GM12878 (cell line): ENCODE measurements at regions not wholly inside any gene's neighbourhood (a gene's known extent, or its start where the extent isn't known, plus 50 kb on each side); places are given as distances from the start of the nearest gene placed in this dataset.

Experiments
- ATAC-seq: fragments of 200-7000 bp; cut with Tn5 transposase; 3 replicates; pipeline ENCODE4 v1.9.1; 2020; ENCODE audit warnings: mild to moderate bottlenecking, moderate library complexity
- BruUV-seq: library from RNA; stranded (reverse); fragments of 400-500 nt; replicated peaks from 2 replicates; lab custom pipeline; 2021; lab: Mats Ljungman, UMichigan
- CTCF ChIA-PET: fragments of 300-600 bp; sonication (Branson Sonifier 250); formaldehyde crosslinking; extraction: SDS; loops from one replicate; lab custom pipeline; 2021; ENCODE audit warnings: inconsistent platforms; lab: Yijun Ruan, JAX
- POLR2A ChIA-PET: fragments of 350-600 bp; formaldehyde crosslinking; extraction: SDS; loops from one replicate; lab custom pipeline; 2021; ENCODE audit warnings: inconsistent platforms; lab: Charles Lee
- RAD21 ChIA-PET: fragments of 300-600 bp; sonication (Branson Sonifier 250); formaldehyde crosslinking; loops from one replicate; lab custom pipeline; 2023; ENCODE audit warnings: antibody characterized with exemption; ENCODE audit not compliant: unreplicated experiment; lab: Charles Lee
- SMC1A ChIA-PET: fragments of 300-600 bp; sonication (Branson Sonifier 250); formaldehyde crosslinking; loops from one replicate; lab custom pipeline; 2023; ENCODE audit not compliant: unreplicated experiment, uncharacterized antibody; lab: Charles Lee
- DNase-seq: peaks from one replicate; pipeline ENCODE4 v3.0.0-alpha.2; 2011; ENCODE audit warnings: low read depth, low spot score
- FAIRE-seq: peaks from 3 replicates; lab custom pipeline; 2011; peaks lifted over from hg19 to GRCh38; lab: Jason Lieb, UNC
- H2AFZ ChIP-seq: 2 replicates; pipeline ENCODE4 v1.6.0; 2011; ENCODE audit warnings: low read depth, low read length, control low read depth; ENCODE audit not compliant: control insufficient read depth
- H3K27ac ChIP-seq: 2 replicates; pipeline ENCODE4 v1.5.1; 2011; ENCODE audit warnings: control low read depth; ENCODE audit not compliant: control insufficient read depth, insufficient read depth
- H3K27me3 ChIP-seq, 2 experiments: replicated peaks in 1 of 2; 2 replicates each; pipeline versions ENCODE4 v1.6.0 to v1.6.1; 2011; ENCODE audit warnings: low read length in 1 of 2; ENCODE audit not compliant: control insufficient read depth in 2 of 2, insufficient read depth in 2 of 2
- H3K36me3 ChIP-seq, 2 experiments: 2 replicates each; pipeline ENCODE4 v1.5.1; 2011; ENCODE audit warnings: low read length in 1 of 2; ENCODE audit not compliant: control insufficient read depth in 2 of 2, insufficient read depth in 2 of 2
- H3K4me1 ChIP-seq: 2 replicates; pipeline ENCODE4 v1.6.1; 2011; ENCODE audit warnings: mild to moderate bottlenecking, low read length, moderate library complexity, mixed read lengths; ENCODE audit not compliant: control insufficient read depth, insufficient read depth
- H3K4me2 ChIP-seq: 2 replicates; pipeline ENCODE4 v1.6.0; 2011; ENCODE audit warnings: control low read depth; ENCODE audit not compliant: control insufficient read depth, insufficient read depth
- H3K4me3 ChIP-seq: fragments of 200-600 bp; sonication (generic); 2 replicates; pipeline ENCODE4 v1.5.1; 2016
- H3K79me2 ChIP-seq: 2 replicates; pipeline ENCODE4 v1.6.0; 2011; ENCODE audit warnings: low read length; ENCODE audit not compliant: control insufficient read depth, insufficient read depth
- H3K9ac ChIP-seq: 2 replicates; pipeline ENCODE4 v1.8.0; 2011; ENCODE audit warnings: low read length, control low read depth, mixed read lengths; ENCODE audit not compliant: control insufficient read depth, insufficient read depth
- H3K9me3 ChIP-seq: replicated peaks from 3 replicates; pipeline ENCODE4 v1.5.1; 2011; ENCODE audit warnings: mild to moderate bottlenecking, low read length; ENCODE audit not compliant: control insufficient read depth, insufficient read depth
- H4K20me1 ChIP-seq: 2 replicates; pipeline ENCODE4 v1.6.0; 2011; ENCODE audit not compliant: control insufficient read depth, insufficient read depth
- ATF2 ChIP-seq: IDR thresholded peaks from 2 replicates; pipeline ENCODE4 v1.6.1; 2012; ENCODE audit warnings: low read length, inconsistent platforms
- E4F1 ChIP-seq: fragments of 450-650 bp; IDR thresholded peaks from 2 replicates; pipeline ENCODE4 v1.6.1; 2018; ENCODE audit warnings: borderline replicate concordance, mild to moderate bottlenecking; ENCODE audit not compliant: partially characterized antibody
- EED ChIP-seq: sonication (generic); IDR thresholded peaks from 2 replicates; pipeline ENCODE4 v1.6.1; 2016; ENCODE audit warnings: antibody characterized with exemption, low read depth
- ELK1 ChIP-seq: IDR thresholded peaks from 2 replicates; pipeline ENCODE4 v1.6.1; 2012; ENCODE audit warnings: low read depth, low read length, improper control_type of control experiment
- ETV6 ChIP-seq, 2 experiments: fragments of 450-650 bp in 1 of 2; IDR thresholded peaks in 1 of 2; conservative IDR thresholded peaks in 1 of 2; 2 replicates each; pipeline ENCODE4 v1.6.1; 2014; ENCODE audit warnings: antibody characterized with exemption in 1 of 2, borderline replicate concordance in 1 of 2, low read depth in 1 of 2, mild to moderate bottlenecking in 1 of 2, moderate library complexity in 1 of 2
- IKZF2 ChIP-seq, 2 experiments: fragments of 450-650 bp; IDR thresholded peaks; 2 replicates each; pipeline ENCODE4 v1.6.1; 2017; ENCODE audit warnings: mild to moderate bottlenecking in 2 of 2, moderate library complexity in 2 of 2
- NFYA ChIP-seq: IDR thresholded peaks from 2 replicates; pipeline ENCODE4 v1.6.1; 2011; ENCODE audit warnings: low read depth, mild to moderate bottlenecking, low read length, improper control_type of control experiment, borderline replicate concordance
- PAX5 ChIP-seq: IDR thresholded peaks from 2 replicates; pipeline ENCODE4 v1.6.1; 2011; ENCODE audit warnings: low read depth, low read length, borderline replicate concordance
- TBL1XR1 ChIP-seq: IDR thresholded peaks from 2 replicates; pipeline ENCODE4 v1.6.1; 2012; ENCODE audit warnings: low read depth, low read length, improper control_type of control experiment
- TCF3 ChIP-seq: IDR thresholded peaks from 2 replicates; pipeline ENCODE4 v1.6.1; 2012; ENCODE audit warnings: low read depth, mild to moderate bottlenecking, low read length, borderline replicate concordance; ENCODE audit not compliant: insufficient read depth
- WGBS: methylation state at CpG from one replicate; pipeline ENCODE4 v1.1.6; 2016; ENCODE audit warnings: low lambda C conversion rate; ENCODE audit not compliant: insufficient replicate concordance, insufficient coverage; ENCODE audit errors: missing lambda C conversion rate; 5-methylcytosine and 5-hydroxymethylcytosine counted together
- in situ Hi-C: fragments of 300-500 bp; cut with MboI; formaldehyde crosslinking; loops from 9 replicates; pipeline ENCODE4 v1.14.3; 2018; ENCODE audit warnings: mixed read lengths
- intact Hi-C: fragments of 100-400 bp; cut with micrococcal nuclease; formaldehyde crosslinking; loops from one replicate; pipeline ENCODE4 v1.14.2; 2022; ENCODE audit not compliant: unreplicated experiment

- DNase-seq (no peak), ATAC-seq (no peak), FAIRE-seq (no peak)
- no peaks in the 10 kb centered on the region for H3K4me1 ChIP-seq
- RAD21 ChIA-PET, result no interaction called here
- intact Hi-C loops, result no loop called here
- H3K9ac ChIP-seq, result no peak overlapping the region
- H3K36me3 ChIP-seq, result no peaks in the 10 kb centered on the region
- TF ChIP-seq E4F1, result no peak
- no peak for TF ChIP-seq PAX5
- no peak for TF ChIP-seq EED
- no peak for TF ChIP-seq ETV6 (conservative IDR thresholded peaks at IDR 0.05 in 1 of 2, IDR thresholded peaks at IDR 0.05 in 1 of 2; ENCODE audit: borderline replicate concordance in 1 of 2, low read depth in 1 of 2)
- TF ChIP-seq ATF2, result no peak
- no peak for TF ChIP-seq TBL1XR1
- TF ChIP-seq ELK1, result no peak
- TF ChIP-seq NFYA, result no peak
- TF ChIP-seq IKZF2 (IDR thresholded peaks at IDR 0.05), result no peak
- TF ChIP-seq TCF3, result no peak
- SMC1A ChIA-PET, result no interaction called here
- H3K27ac ChIP-seq, result no peak overlapping the region
- POLR2A ChIA-PET, result no interaction called here
- CTCF ChIA-PET, result no interaction called here
- no TSS peak for BruUV-seq
- no peaks in the 10 kb centered on the region for H3K27me3 ChIP-seq
- WGBS, result 0% methylated on average over 1 of the region's 1 CpG
- in situ Hi-C loops, result no loop called here
- no peaks in the 10 kb centered on the region for H3K79me2 ChIP-seq
- no peaks in the 10 kb centered on the region for H4K20me1 ChIP-seq
- no peaks in the 10 kb centered on the region for H3K9me3 ChIP-seq
- no peak overlapping the region for H3K4me2 ChIP-seq
- H3K4me3 ChIP-seq, result no peak overlapping the region
- no peak overlapping the region for H2AFZ ChIP-seq
Observed at GRCh38 chr4:55004831-55005230, 120.6 kb downstream of the KDR start.
